Smooth muscle cell (in vitro differentiated cells): ENCODE measurements at regions not wholly inside any gene's neighbourhood (a gene's known extent, or its start where the extent isn't known, plus 50 kb on each side); places are given as distances from the start of the nearest gene placed in this dataset.

Experiments
- DNase-seq: peaks from one replicate; lab custom pipeline; 2025; ENCODE audit not compliant: unreplicated experiment; lab: John Stamatoyannopoulos, UW
- H2AFZ ChIP-seq: fragments of 200-600 bp; sonication (generic); 2 replicates; pipeline ENCODE4 v1.6.0; 2016; ENCODE audit warnings: antibody characterized with exemption, low read depth, mild to moderate bottlenecking
- H3F3A ChIP-seq: fragments of 200-600 bp; sonication (generic); 2 replicates; pipeline ENCODE4 v1.6.0; 2017; ENCODE audit warnings: antibody characterized with exemption, low read depth
- H3K27ac ChIP-seq: fragments of 200-600 bp; sonication (generic); 2 replicates; pipeline ENCODE4 v1.5.1; 2016; ENCODE audit warnings: low read depth, mild to moderate bottlenecking
- H3K27me3 ChIP-seq: fragments of 200-600 bp; sonication (generic); 2 replicates; pipeline ENCODE4 v1.6.1; 2016; ENCODE audit warnings: low read depth, mild to moderate bottlenecking
- H3K36me3 ChIP-seq: fragments of 200-600 bp; sonication (generic); 2 replicates; pipeline ENCODE4 v1.5.1; 2016; ENCODE audit warnings: low read depth
- H3K4me1 ChIP-seq: fragments of 200-600 bp; sonication (generic); 2 replicates; pipeline ENCODE4 v1.5.1; 2016; ENCODE audit warnings: low read depth
- H3K4me2 ChIP-seq: fragments of 200-600 bp; sonication (generic); 2 replicates; pipeline ENCODE4 v1.6.0; 2016; ENCODE audit warnings: mild to moderate bottlenecking
- H3K4me3 ChIP-seq: fragments of 200-600 bp; sonication (generic); 2 replicates; pipeline ENCODE4 v1.5.1; 2016; ENCODE audit warnings: mild to moderate bottlenecking
- H3K79me2 ChIP-seq: fragments of 200-600 bp; sonication (generic); 2 replicates; pipeline ENCODE4 v1.6.0; 2016; ENCODE audit warnings: low read depth, mild to moderate bottlenecking
- H3K9ac ChIP-seq: fragments of 200-600 bp; sonication (generic); 2 replicates; pipeline ENCODE4 v1.6.0; 2016; ENCODE audit warnings: low read depth
- H3K9me3 ChIP-seq: fragments of 200-600 bp; sonication (generic); replicated peaks from 2 replicates; pipeline ENCODE4 v1.5.1; 2016; ENCODE audit warnings: low read depth
- H4K20me1 ChIP-seq: fragments of 200-600 bp; sonication (generic); 2 replicates; pipeline ENCODE4 v1.6.0; 2016; ENCODE audit warnings: low read depth
- CTCF ChIP-seq: fragments of 200-600 bp; sonication (generic); IDR thresholded peaks from 2 replicates; pipeline ENCODE4 v1.5.1; 2017; ENCODE audit warnings: borderline replicate concordance, mild to moderate bottlenecking, antibody characterized with exemption; ENCODE audit not compliant: insufficient read depth, poor library complexity, severe bottlenecking
- WGBS: methylation state at CpG from one replicate; pipeline ENCODE4 v1.1.7; 2016; ENCODE audit warnings: low lambda C conversion rate; 5-methylcytosine and 5-hydroxymethylcytosine counted together

DNA sequence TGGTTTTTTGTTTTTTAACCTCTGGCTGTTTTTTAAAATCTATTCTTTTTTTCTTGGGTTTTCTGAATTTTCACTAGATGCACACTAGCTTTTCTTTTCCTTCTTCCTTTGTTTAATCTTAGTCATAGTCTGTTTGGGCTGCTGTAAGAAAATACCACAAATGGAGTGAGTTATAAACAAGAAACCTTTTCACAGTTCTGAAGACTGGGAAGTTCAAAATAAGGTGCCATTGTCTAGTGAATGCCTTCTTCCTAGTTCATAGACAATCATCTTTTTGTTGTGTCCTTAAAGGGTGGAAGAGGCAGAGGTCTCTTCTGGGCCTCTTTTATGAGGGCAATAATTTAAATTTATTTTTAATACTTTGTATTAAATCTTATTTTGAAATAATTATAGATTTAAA, 532.9 kb upstream of the ANO5 start:
- Histone ChIP-seq H3K27me3 (no peaks in the 10 kb centered on the region), H3K9me3 (no peaks in the 10 kb centered on the region), H3K79me2 (no peaks in the 10 kb centered on the region), H2AFZ (no peak overlapping the region), H3K4me1 (no peaks in the 10 kb centered on the region), H3F3A (no peaks in the 10 kb centered on the region), H3K9ac (no peak overlapping the region), H3K4me2 (no peak overlapping the region), H3K4me3 (no peak overlapping the region), H3K27ac (no peak overlapping the region), H3K36me3 (no peaks in the 10 kb centered on the region), H4K20me1 (no peaks in the 10 kb centered on the region)
- no peak for DNase-seq
- no peak for TF ChIP-seq CTCF

- H3K79me2 ChIP-seq = no peaks in the 10 kb centered on the region
- no peak overlapping the region for H3K9ac ChIP-seq
- H3K27ac ChIP-seq = no peak overlapping the region
- no peak overlapping the region for H3K4me2 ChIP-seq
- H2AFZ ChIP-seq = no peak overlapping the region
- no peaks in the 10 kb centered on the region for H3K4me1 ChIP-seq
- DNase-seq = no peak
- no peaks in the 10 kb centered on the region for H3F3A ChIP-seq
- no peak overlapping the region for H3K4me3 ChIP-seq
- 77% methylated on average over 6 of the region's 6 CpGs for WGBS
- TF ChIP-seq CTCF = no peak
- no peaks in the 10 kb centered on the region for H3K36me3 ChIP-seq
- H3K27me3 ChIP-seq = no peaks in the 10 kb centered on the region
- no peaks in the 10 kb centered on the region for H3K9me3 ChIP-seq
- no peaks in the 10 kb centered on the region for H4K20me1 ChIP-seq
These were observed 517.8 kb upstream of the ANO5 start for GRCh38 chr11:21675049-21675616.

- H3K9ac ChIP-seq = no peak overlapping the region
- no peak for TF ChIP-seq CTCF
- H3K27ac ChIP-seq = no peak overlapping the region
- no peak for DNase-seq
- H3F3A ChIP-seq = no peaks in the 10 kb centered on the region
- H3K9me3 ChIP-seq = no peaks in the 10 kb centered on the region
- H3K4me1 ChIP-seq = no peaks in the 10 kb centered on the region
- H3K36me3 ChIP-seq = peaks cover 4% of the 10 kb centered on the region
- no peak overlapping the region for H3K4me3 ChIP-seq
- no peak overlapping the region for H2AFZ ChIP-seq
- WGBS = 63% methylated on average over 1 of the region's 1 CpG
- no peak overlapping the region for H3K4me2 ChIP-seq
- no peaks in the 10 kb centered on the region for H3K27me3 ChIP-seq
- no peaks in the 10 kb centered on the region for H4K20me1 ChIP-seq
- no peaks in the 10 kb centered on the region for H3K79me2 ChIP-seq
These were observed 505.2 kb upstream of the ANO5 start for GRCh38 chr11:21687643-21688042.

GRCh38 chr11:21704539-21704938, 488.3 kb upstream of the ANO5 start:
- Histone ChIP-seq H3K9me3 (no peaks in the 10 kb centered on the region), H2AFZ (no peak overlapping the region), H3K79me2 (no peaks in the 10 kb centered on the region), H3K4me1 (no peaks in the 10 kb centered on the region), H3K36me3 (no peaks in the 10 kb centered on the region), H3K9ac (no peak overlapping the region), H3K4me2 (no peak overlapping the region), H3K4me3 (no peak overlapping the region), H4K20me1 (no peaks in the 10 kb centered on the region), H3K27me3 (no peaks in the 10 kb centered on the region), H3K27ac (no peak overlapping the region), H3F3A (no peaks in the 10 kb centered on the region)
- DNase-seq = no peak
- 67% methylated on average over 2 of the region's 2 CpGs for WGBS
- TF ChIP-seq CTCF = no peak
